HCT116 (cell line): ENCODE measurements at regions not wholly inside any gene's neighbourhood (a gene's known extent, or its start where the extent isn't known, plus 50 kb on each side); places are given as distances from the start of the nearest gene placed in this dataset.

Experiments
- ATAC-seq: fragments of 200-7000 bp; cut with Tn5 transposase; 2 replicates; pipeline ENCODE4 v1.9.1; 2020; ENCODE audit warnings: mild to moderate bottlenecking, moderate library complexity
- BruUV-seq: library from RNA; stranded (reverse); fragments of 400-500 nt; replicated peaks from 2 replicates; lab custom pipeline; 2021; lab: Mats Ljungman, UMichigan
- CTCF ChIA-PET: fragments of 300-600 bp; sonication (Branson Sonifier 250); formaldehyde crosslinking; loops from one replicate; lab custom pipeline; 2021; ENCODE audit warnings: antibody characterized with exemption; lab: Charles Lee
- POLR2A ChIA-PET: fragments of 300-600, 350-600 bp; sonication (Branson Sonifier 250); formaldehyde crosslinking; loops from one replicate; lab custom pipeline; 2021; ENCODE audit warnings: antibody characterized with exemption; lab: Charles Lee
- RAD21 ChIA-PET, 2 experiments: fragments of 300-600 bp; sonication (Branson Sonifier 250); formaldehyde crosslinking; loops; one replicate each; lab custom pipeline; 2023; ENCODE audit warnings: low total read pairs in 2 of 2; ENCODE audit not compliant: uncharacterized antibody in 2 of 2, unreplicated experiment in 2 of 2, low non-redundant PET in 1 of 2; lab: Charles Lee
- DNase-seq: peaks from one replicate; pipeline ENCODE4 v3.0.0-alpha.2; 2010; ENCODE audit warnings: low read depth, low spot score
- H2AFZ ChIP-seq: fragments of 200-600 bp; shearing (Covaris generic), sonication (generic); 2 replicates; pipeline ENCODE4 v1.6.1; 2017; ENCODE audit warnings: low read depth, mixed run types, mixed read lengths, antibody characterized with exemption, low read length; ENCODE audit not compliant: poor library complexity, severe bottlenecking
- H3K27ac ChIP-seq: 2 replicates; pipeline ENCODE4 v1.5.1; 2012; ENCODE audit warnings: low read depth, low read length
- H3K27me3 ChIP-seq: fragments of 200-600 bp; sonication (generic); 2 replicates; pipeline ENCODE4 v1.6.1; 2016; ENCODE audit warnings: mixed run types, low read length, mixed read lengths; ENCODE audit not compliant: insufficient read depth
- H3K36me3 ChIP-seq, 2 experiments: fragments of 200-500 bp in 1 of 2; fragments of 200-600 bp in 1 of 2; sonication (Bioruptor generic) in 1 of 2; sonication (generic) in 1 of 2; 2 replicates each; pipeline versions ENCODE4 v1.5.1 to v1.6.1; 2014 to 2016; ENCODE audit warnings: low read length in 2 of 2, inconsistent platforms in 1 of 2, mixed read lengths in 1 of 2, mixed run types in 1 of 2; ENCODE audit not compliant: insufficient read depth in 2 of 2, control insufficient read depth in 1 of 2
- H3K4me1 ChIP-seq, 2 experiments: fragments of 200-600 bp in 1 of 2; sonication (generic) in 1 of 2; 2 replicates each; pipeline versions ENCODE4 v1.5.1 to v1.6.1; 2012 to 2017; ENCODE audit warnings: low read length in 2 of 2, inconsistent platforms in 1 of 2, mild to moderate bottlenecking in 1 of 2, mixed read lengths in 1 of 2, mixed run types in 1 of 2, moderate library complexity in 1 of 2; ENCODE audit not compliant: insufficient read depth in 2 of 2, control insufficient read depth in 1 of 2
- H3K4me2 ChIP-seq: fragments of 200-600 bp; sonication (generic); 2 replicates; pipeline ENCODE4 v1.6.1; 2017; ENCODE audit warnings: mixed run types, low read length, mixed read lengths
- H3K4me3 ChIP-seq, 2 experiments: fragments of 200-600 bp in 1 of 2; sonication (generic) in 1 of 2; replicated peaks in 1 of 2; 2 replicates each; pipeline ENCODE4 v1.5.1; 2011 to 2016; ENCODE audit warnings: low read length in 2 of 2, control low read depth in 1 of 2, low read depth in 1 of 2, mild to moderate bottlenecking in 1 of 2, mixed read lengths in 1 of 2, mixed run types in 1 of 2
- H3K79me2 ChIP-seq: fragments of 200-600 bp; sonication (generic); 2 replicates; pipeline ENCODE4 v1.6.1; 2017; ENCODE audit warnings: mild to moderate bottlenecking, mixed run types, low read length, moderate library complexity, mixed read lengths; ENCODE audit not compliant: insufficient read depth
- H3K9ac ChIP-seq: fragments of 200-600 bp; sonication (generic); 2 replicates; pipeline ENCODE4 v1.6.1; 2016; ENCODE audit warnings: low read length, mixed read lengths
- H3K9me2 ChIP-seq: fragments of 200-600 bp; sonication (generic), shearing (Covaris generic); 2 replicates; pipeline ENCODE4 v1.6.1; 2017; ENCODE audit warnings: mixed run types, mild to moderate bottlenecking, moderate library complexity; ENCODE audit not compliant: insufficient read depth
- H3K9me3 ChIP-seq, 2 experiments: fragments of 200-500 bp in 1 of 2; fragments of 200-600 bp in 1 of 2; sonication (Bioruptor generic) in 1 of 2; sonication (generic) in 1 of 2; 2 replicates each; pipeline ENCODE4 v1.6.1; 2014 to 2017; ENCODE audit warnings: low read length in 2 of 2, mixed read lengths in 2 of 2, inconsistent platforms in 1 of 2, low read depth in 1 of 2, mild to moderate bottlenecking in 1 of 2, mixed run types in 1 of 2, moderate library complexity in 1 of 2; ENCODE audit not compliant: control insufficient read depth in 1 of 2, insufficient read depth in 1 of 2
- H4K20me1 ChIP-seq: fragments of 200-600 bp; sonication (generic), shearing (Covaris generic); 2 replicates; pipeline ENCODE4 v1.6.1; 2017; ENCODE audit warnings: mixed run types, mild to moderate bottlenecking, moderate library complexity; ENCODE audit not compliant: insufficient read depth
- EZH2 ChIP-seq: fragments of 200-600 bp; sonication (generic); IDR thresholded peaks from 2 replicates; pipeline ENCODE4 v1.6.1; 2017; ENCODE audit warnings: antibody characterized with exemption, mixed run types
- EZH2phosphoT487 ChIP-seq: fragments of 200-600 bp; IDR thresholded peaks from 2 replicates; pipeline ENCODE4 v1.6.1; 2018; ENCODE audit warnings: antibody characterized with exemption, borderline replicate concordance
- FOSL1 ChIP-seq: IDR thresholded peaks from 2 replicates; pipeline ENCODE4 v1.6.1; 2012; ENCODE audit warnings: low read depth
- JUND ChIP-seq: IDR thresholded peaks from 2 replicates; pipeline ENCODE4 v1.6.1; 2012
- POLR2A ChIP-seq: IDR thresholded peaks from 2 replicates; pipeline ENCODE4 v1.7.0; 2011; ENCODE audit warnings: borderline replicate concordance; ENCODE audit not compliant: insufficient read depth, insufficient read length; ENCODE audit errors: extremely low read depth
- SP1 ChIP-seq: IDR thresholded peaks from 2 replicates; pipeline ENCODE4 v1.6.1; 2012; ENCODE audit warnings: low read depth
- SRF ChIP-seq: IDR thresholded peaks from 2 replicates; pipeline ENCODE4 v1.6.1; 2012; ENCODE audit warnings: low read depth
- TCF7L2 ChIP-seq: IDR thresholded peaks from 2 replicates; pipeline ENCODE4 v1.7.0; 2011; ENCODE audit warnings: borderline replicate concordance, inconsistent platforms; ENCODE audit not compliant: insufficient read depth, insufficient read length; ENCODE audit errors: extremely low read depth
- YY1 ChIP-seq: IDR thresholded peaks from 2 replicates; pipeline ENCODE4 v1.6.1; 2011; ENCODE audit warnings: low read length, low read depth, moderate library complexity, mild to moderate bottlenecking; ENCODE audit not compliant: insufficient replicate concordance; ENCODE audit errors: extremely low read depth
- ZFX ChIP-seq: fragments of 450-650 bp; IDR thresholded peaks from 2 replicates; pipeline ENCODE4 v1.6.1; 2017
- intact Hi-C: fragments of 100-400 bp; cut with micrococcal nuclease; formaldehyde crosslinking; loops from 2 replicates; pipeline ENCODE4 v1.10.0; 2022
- TF ChIP-seq, protein P1 (sequence below): IDR thresholded peaks from 2 replicates; pipeline ENCODE4 v1.6.1; 2012; ENCODE audit warnings: low read depth
- TF ChIP-seq, protein P2 (sequence below): IDR thresholded peaks from 2 replicates; pipeline ENCODE4 v1.6.1; 2012
- TF ChIP-seq, protein P3 (sequence below): IDR thresholded peaks from 2 replicates; pipeline ENCODE4 v1.6.1; 2012

DNA sequence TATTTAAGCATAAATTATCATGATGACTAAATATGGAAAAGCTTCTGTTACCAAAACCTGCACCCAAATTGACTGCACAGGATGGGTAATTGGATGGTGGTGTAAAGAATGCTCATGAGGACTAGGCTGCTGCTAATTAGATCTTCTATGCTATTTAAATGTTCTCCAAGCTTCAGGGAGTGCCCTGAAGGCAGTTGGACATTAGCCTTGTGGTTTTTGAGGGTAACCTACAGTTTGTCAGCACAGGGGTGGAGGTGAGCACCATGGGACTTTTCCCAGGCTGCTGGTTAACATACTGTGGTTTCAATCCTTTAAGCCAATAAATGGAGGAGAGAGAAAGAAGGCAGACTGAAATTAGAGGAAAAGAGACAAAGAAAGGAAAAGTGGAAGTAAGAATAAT, 145.0 kb downstream of the WIF1 start:
- ChIA-PET RAD21 (no interaction called here), CTCF (no interaction called here), POLR2A (no interaction called here)
- Histone ChIP-seq H3K9me3 (no peaks in the 10 kb centered on the region), H3K4me2 (no peak overlapping the region), H3K79me2 (no peaks in the 10 kb centered on the region), H2AFZ (no peak overlapping the region), H3K27me3 (no peaks in the 10 kb centered on the region), H3K4me3 (no peak overlapping the region), H3K4me1 (no peaks in the 10 kb centered on the region), H4K20me1 (no peaks in the 10 kb centered on the region), H3K9ac (no peak overlapping the region), H3K27ac (no peak overlapping the region), H3K36me3 (no peaks in the 10 kb centered on the region), H3K9me2 (no peaks in the 10 kb centered on the region)
- DNase-seq (no peak), ATAC-seq (no peak)
- intact Hi-C loops = no loop called here
- TF ChIP-seq EZH2 (no peak), FOSL1 (no peak), JUND (no peak), ZFX (no peak), YY1 (no peak), TCF7L2 (no peak), SRF (no peak), SP1 (no peak), EZH2phosphoT487 (no peak), POLR2A (no peak)
- TF ChIP-seq, protein P1, sequence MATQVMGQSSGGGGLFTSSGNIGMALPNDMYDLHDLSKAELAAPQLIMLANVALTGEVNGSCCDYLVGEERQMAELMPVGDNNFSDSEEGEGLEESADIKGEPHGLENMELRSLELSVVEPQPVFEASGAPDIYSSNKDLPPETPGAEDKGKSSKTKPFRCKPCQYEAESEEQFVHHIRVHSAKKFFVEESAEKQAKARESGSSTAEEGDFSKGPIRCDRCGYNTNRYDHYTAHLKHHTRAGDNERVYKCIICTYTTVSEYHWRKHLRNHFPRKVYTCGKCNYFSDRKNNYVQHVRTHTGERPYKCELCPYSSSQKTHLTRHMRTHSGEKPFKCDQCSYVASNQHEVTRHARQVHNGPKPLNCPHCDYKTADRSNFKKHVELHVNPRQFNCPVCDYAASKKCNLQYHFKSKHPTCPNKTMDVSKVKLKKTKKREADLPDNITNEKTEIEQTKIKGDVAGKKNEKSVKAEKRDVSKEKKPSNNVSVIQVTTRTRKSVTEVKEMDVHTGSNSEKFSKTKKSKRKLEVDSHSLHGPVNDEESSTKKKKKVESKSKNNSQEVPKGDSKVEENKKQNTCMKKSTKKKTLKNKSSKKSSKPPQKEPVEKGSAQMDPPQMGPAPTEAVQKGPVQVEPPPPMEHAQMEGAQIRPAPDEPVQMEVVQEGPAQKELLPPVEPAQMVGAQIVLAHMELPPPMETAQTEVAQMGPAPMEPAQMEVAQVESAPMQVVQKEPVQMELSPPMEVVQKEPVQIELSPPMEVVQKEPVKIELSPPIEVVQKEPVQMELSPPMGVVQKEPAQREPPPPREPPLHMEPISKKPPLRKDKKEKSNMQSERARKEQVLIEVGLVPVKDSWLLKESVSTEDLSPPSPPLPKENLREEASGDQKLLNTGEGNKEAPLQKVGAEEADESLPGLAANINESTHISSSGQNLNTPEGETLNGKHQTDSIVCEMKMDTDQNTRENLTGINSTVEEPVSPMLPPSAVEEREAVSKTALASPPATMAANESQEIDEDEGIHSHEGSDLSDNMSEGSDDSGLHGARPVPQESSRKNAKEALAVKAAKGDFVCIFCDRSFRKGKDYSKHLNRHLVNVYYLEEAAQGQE = no peak
- TF ChIP-seq, protein P2, sequence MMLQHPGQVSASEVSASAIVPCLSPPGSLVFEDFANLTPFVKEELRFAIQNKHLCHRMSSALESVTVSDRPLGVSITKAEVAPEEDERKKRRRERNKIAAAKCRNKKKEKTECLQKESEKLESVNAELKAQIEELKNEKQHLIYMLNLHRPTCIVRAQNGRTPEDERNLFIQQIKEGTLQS = no peak
- TF ChIP-seq, protein P3, sequence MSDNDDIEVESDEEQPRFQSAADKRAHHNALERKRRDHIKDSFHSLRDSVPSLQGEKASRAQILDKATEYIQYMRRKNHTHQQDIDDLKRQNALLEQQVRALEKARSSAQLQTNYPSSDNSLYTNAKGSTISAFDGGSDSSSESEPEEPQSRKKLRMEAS = no peak
- BruUV-seq = no TSS peak
